GM12878 (cell line): ENCODE measurements at regions not wholly inside any gene's neighbourhood (a gene's known extent, or its start where the extent isn't known, plus 50 kb on each side); places are given as distances from the start of the nearest gene placed in this dataset.

Source experiments
- ATAC-seq: fragments of 200-7000 bp; cut with Tn5 transposase; 3 replicates; pipeline ENCODE4 v1.9.1; 2020; ENCODE audit warnings: mild to moderate bottlenecking, moderate library complexity
- BruUV-seq: library from RNA; stranded (reverse); fragments of 400-500 nt; replicated peaks from 2 replicates; lab custom pipeline; 2021; lab: Mats Ljungman, UMichigan
- CTCF ChIA-PET: fragments of 300-600 bp; sonication (Branson Sonifier 250); formaldehyde crosslinking; extraction: SDS; loops from one replicate; lab custom pipeline; 2021; ENCODE audit warnings: inconsistent platforms; lab: Yijun Ruan, JAX
- POLR2A ChIA-PET: fragments of 350-600 bp; formaldehyde crosslinking; extraction: SDS; loops from one replicate; lab custom pipeline; 2021; ENCODE audit warnings: inconsistent platforms; lab: Charles Lee
- RAD21 ChIA-PET: fragments of 300-600 bp; sonication (Branson Sonifier 250); formaldehyde crosslinking; loops from one replicate; lab custom pipeline; 2023; ENCODE audit warnings: antibody characterized with exemption; ENCODE audit not compliant: unreplicated experiment; lab: Charles Lee
- SMC1A ChIA-PET: fragments of 300-600 bp; sonication (Branson Sonifier 250); formaldehyde crosslinking; loops from one replicate; lab custom pipeline; 2023; ENCODE audit not compliant: unreplicated experiment, uncharacterized antibody; lab: Charles Lee
- DNase-seq: peaks from one replicate; pipeline ENCODE4 v3.0.0-alpha.2; 2011; ENCODE audit warnings: low read depth, low spot score
- FAIRE-seq: peaks from 3 replicates; lab custom pipeline; 2011; peaks lifted over from hg19 to GRCh38; lab: Jason Lieb, UNC
- H2AFZ ChIP-seq: 2 replicates; pipeline ENCODE4 v1.6.0; 2011; ENCODE audit warnings: low read depth, low read length, control low read depth; ENCODE audit not compliant: control insufficient read depth
- H3K27ac ChIP-seq: 2 replicates; pipeline ENCODE4 v1.5.1; 2011; ENCODE audit warnings: control low read depth; ENCODE audit not compliant: control insufficient read depth, insufficient read depth
- H3K27me3 ChIP-seq, 2 experiments: replicated peaks in 1 of 2; 2 replicates each; pipeline versions ENCODE4 v1.6.0 to v1.6.1; 2011; ENCODE audit warnings: low read length in 1 of 2; ENCODE audit not compliant: control insufficient read depth in 2 of 2, insufficient read depth in 2 of 2
- H3K36me3 ChIP-seq, 2 experiments: 2 replicates each; pipeline ENCODE4 v1.5.1; 2011; ENCODE audit warnings: low read length in 1 of 2; ENCODE audit not compliant: control insufficient read depth in 2 of 2, insufficient read depth in 2 of 2
- H3K4me1 ChIP-seq: 2 replicates; pipeline ENCODE4 v1.6.1; 2011; ENCODE audit warnings: mild to moderate bottlenecking, low read length, moderate library complexity, mixed read lengths; ENCODE audit not compliant: control insufficient read depth, insufficient read depth
- H3K4me2 ChIP-seq: 2 replicates; pipeline ENCODE4 v1.6.0; 2011; ENCODE audit warnings: control low read depth; ENCODE audit not compliant: control insufficient read depth, insufficient read depth
- H3K4me3 ChIP-seq: fragments of 200-600 bp; sonication (generic); 2 replicates; pipeline ENCODE4 v1.5.1; 2016
- H3K79me2 ChIP-seq: 2 replicates; pipeline ENCODE4 v1.6.0; 2011; ENCODE audit warnings: low read length; ENCODE audit not compliant: control insufficient read depth, insufficient read depth
- H3K9ac ChIP-seq: 2 replicates; pipeline ENCODE4 v1.8.0; 2011; ENCODE audit warnings: low read length, control low read depth, mixed read lengths; ENCODE audit not compliant: control insufficient read depth, insufficient read depth
- H3K9me3 ChIP-seq: replicated peaks from 3 replicates; pipeline ENCODE4 v1.5.1; 2011; ENCODE audit warnings: mild to moderate bottlenecking, low read length; ENCODE audit not compliant: control insufficient read depth, insufficient read depth
- H4K20me1 ChIP-seq: 2 replicates; pipeline ENCODE4 v1.6.0; 2011; ENCODE audit not compliant: control insufficient read depth, insufficient read depth
- CHD2 ChIP-seq: IDR thresholded peaks from 2 replicates; pipeline ENCODE4 v1.6.1; 2011; ENCODE audit warnings: low read depth, low read length, improper control_type of control experiment, borderline replicate concordance
- HDGF ChIP-seq: fragments of 450-650 bp; IDR thresholded peaks from 2 replicates; pipeline ENCODE4 v1.6.1; 2016; ENCODE audit warnings: antibody characterized with exemption
- MTA3 ChIP-seq: IDR thresholded peaks from 2 replicates; pipeline ENCODE4 v1.6.1; 2012; ENCODE audit warnings: low read length, inconsistent platforms, borderline replicate concordance
- RBBP5 ChIP-seq: fragments of 200-600 bp; sonication (generic); conservative IDR thresholded peaks from 2 replicates; pipeline ENCODE4 v1.6.1; 2016
- ZNF24 ChIP-seq: fragments of 450-650 bp; IDR thresholded peaks from 2 replicates; pipeline ENCODE4 v1.6.1; 2017; ENCODE audit warnings: antibody characterized with exemption, mild to moderate bottlenecking
- WGBS: methylation state at CpG from one replicate; pipeline ENCODE4 v1.1.6; 2016; ENCODE audit warnings: low lambda C conversion rate; ENCODE audit not compliant: insufficient replicate concordance, insufficient coverage; ENCODE audit errors: missing lambda C conversion rate; 5-methylcytosine and 5-hydroxymethylcytosine counted together
- in situ Hi-C: fragments of 300-500 bp; cut with MboI; formaldehyde crosslinking; loops from 9 replicates; pipeline ENCODE4 v1.14.3; 2018; ENCODE audit warnings: mixed read lengths
- intact Hi-C: fragments of 100-400 bp; cut with micrococcal nuclease; formaldehyde crosslinking; loops from one replicate; pipeline ENCODE4 v1.14.2; 2022; ENCODE audit not compliant: unreplicated experiment
- TF ChIP-seq, protein P1 (sequence below): IDR thresholded peaks from 2 replicates; pipeline ENCODE4 v1.6.1; 2011; ENCODE audit warnings: low read depth, low read length, improper control_type of control experiment, borderline replicate concordance
- TF ChIP-seq, protein P2 (sequence below): fragments of 450-650 bp; IDR thresholded peaks from 2 replicates; pipeline ENCODE4 v1.6.1; 2017; ENCODE audit warnings: borderline replicate concordance

DNA sequence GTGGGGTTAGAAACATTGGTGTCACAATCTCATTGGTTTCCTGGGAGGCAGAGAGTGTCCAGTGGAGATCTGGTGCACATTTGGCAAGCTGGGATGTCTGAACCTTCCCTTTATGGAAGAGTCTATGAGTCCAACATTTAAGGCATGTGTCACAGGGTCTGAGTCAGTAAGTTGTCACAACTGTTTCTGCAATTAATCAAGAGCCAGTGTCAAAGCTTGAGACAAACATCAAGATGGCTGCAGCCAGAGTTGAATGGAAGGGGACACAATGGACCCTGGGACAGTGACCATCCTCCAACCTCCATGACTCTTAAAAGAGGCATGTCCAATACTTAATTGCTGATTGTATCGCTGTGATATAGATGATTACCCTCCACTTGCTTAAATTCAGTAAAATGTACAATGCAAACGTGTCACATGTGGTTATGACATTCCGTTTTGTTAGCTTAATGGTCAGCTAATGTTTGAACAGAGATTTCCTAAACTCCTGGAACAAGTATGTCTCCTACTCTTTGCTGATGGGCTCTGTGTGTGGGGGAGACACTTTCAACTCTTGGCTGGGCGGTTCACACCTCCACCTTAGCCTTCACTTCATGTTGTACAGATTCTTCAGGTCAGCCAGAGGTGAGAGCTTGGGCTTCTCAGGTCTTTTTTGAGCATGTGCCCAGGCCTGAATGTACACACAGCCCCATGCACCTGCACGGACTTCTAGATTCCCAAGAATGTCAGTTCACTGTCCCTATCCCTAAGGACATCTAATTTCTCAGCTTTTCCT lies 79.9 kb upstream of the PRR23E start:
- WGBS = 0% methylated on average over 5 of the region's 5 CpGs
- ATAC-seq = no peak
- POLR2A ChIA-PET = no interaction called here
- no peak for DNase-seq
- no peaks in the 10 kb centered on the region for H3K4me1 ChIP-seq
- H3K4me3 ChIP-seq = no peak overlapping the region
- intact Hi-C loops (no loop called here), in situ Hi-C loops (no loop called here)
- H3K27me3 ChIP-seq = no peaks in the 10 kb centered on the region
- SMC1A ChIA-PET = interaction anchor here (0.7 kb wide), 1 partner anchor 157 kb away, joined by 3 read pairs; no protein-coding TSS in a partner anchor
- BruUV-seq = no TSS peak
- no peak overlapping the region for H3K9ac ChIP-seq
- RAD21 ChIA-PET = no interaction called here
- H3K9me3 ChIP-seq = peaks cover 5% of the 10 kb centered on the region; the same call in 1 of the 3 replicates
- no peaks in the 10 kb centered on the region for H3K36me3 ChIP-seq
- no peak for TF ChIP-seq HDGF
- TF ChIP-seq RBBP5 = no peak
- TF ChIP-seq, protein P1, sequence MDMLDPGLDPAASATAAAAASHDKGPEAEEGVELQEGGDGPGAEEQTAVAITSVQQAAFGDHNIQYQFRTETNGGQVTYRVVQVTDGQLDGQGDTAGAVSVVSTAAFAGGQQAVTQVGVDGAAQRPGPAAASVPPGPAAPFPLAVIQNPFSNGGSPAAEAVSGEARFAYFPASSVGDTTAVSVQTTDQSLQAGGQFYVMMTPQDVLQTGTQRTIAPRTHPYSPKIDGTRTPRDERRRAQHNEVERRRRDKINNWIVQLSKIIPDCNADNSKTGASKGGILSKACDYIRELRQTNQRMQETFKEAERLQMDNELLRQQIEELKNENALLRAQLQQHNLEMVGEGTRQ = no peak
- TF ChIP-seq CHD2 = no peak
- TF ChIP-seq, protein P2, sequence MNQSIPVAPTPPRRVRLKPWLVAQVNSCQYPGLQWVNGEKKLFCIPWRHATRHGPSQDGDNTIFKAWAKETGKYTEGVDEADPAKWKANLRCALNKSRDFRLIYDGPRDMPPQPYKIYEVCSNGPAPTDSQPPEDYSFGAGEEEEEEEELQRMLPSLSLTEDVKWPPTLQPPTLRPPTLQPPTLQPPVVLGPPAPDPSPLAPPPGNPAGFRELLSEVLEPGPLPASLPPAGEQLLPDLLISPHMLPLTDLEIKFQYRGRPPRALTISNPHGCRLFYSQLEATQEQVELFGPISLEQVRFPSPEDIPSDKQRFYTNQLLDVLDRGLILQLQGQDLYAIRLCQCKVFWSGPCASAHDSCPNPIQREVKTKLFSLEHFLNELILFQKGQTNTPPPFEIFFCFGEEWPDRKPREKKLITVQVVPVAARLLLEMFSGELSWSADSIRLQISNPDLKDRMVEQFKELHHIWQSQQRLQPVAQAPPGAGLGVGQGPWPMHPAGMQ = no peak
- no peak for TF ChIP-seq MTA3
- no peak for TF ChIP-seq ZNF24
- TF ChIP-seq, all 136 proteins: peak for 0
- no peak for FAIRE-seq
- Histone ChIP-seq H3K27ac (no peak overlapping the region), H3K79me2 (no peaks in the 10 kb centered on the region), H2AFZ (no peak overlapping the region), H4K20me1 (no peaks in the 10 kb centered on the region), H3K4me2 (no peak overlapping the region)
- CTCF ChIA-PET = interaction anchor here (0.6 to 1.5 kb wide), 2 partner anchors 9 to 342 kb away, joined by 3 to 5 read pairs; no protein-coding TSS in a partner anchor
